HG02588 (cell line): ENCODE measurements at regions not wholly inside any gene's neighbourhood (a gene's known extent, or its start where the extent isn't known, plus 50 kb on each side); places are given as distances from the start of the nearest gene placed in this dataset.
A peak's percentile ranks its signal among the peaks of the same experiment; 100 is the strongest.

Source experiments
- ATAC-seq: cut with Tn5 transposase; IDR thresholded peaks from one replicate; pipeline ENCODE4 v1.9.1; 2021; ENCODE audit warnings: mild to moderate bottlenecking, moderate library complexity; ENCODE audit not compliant: unreplicated experiment

DNA sequence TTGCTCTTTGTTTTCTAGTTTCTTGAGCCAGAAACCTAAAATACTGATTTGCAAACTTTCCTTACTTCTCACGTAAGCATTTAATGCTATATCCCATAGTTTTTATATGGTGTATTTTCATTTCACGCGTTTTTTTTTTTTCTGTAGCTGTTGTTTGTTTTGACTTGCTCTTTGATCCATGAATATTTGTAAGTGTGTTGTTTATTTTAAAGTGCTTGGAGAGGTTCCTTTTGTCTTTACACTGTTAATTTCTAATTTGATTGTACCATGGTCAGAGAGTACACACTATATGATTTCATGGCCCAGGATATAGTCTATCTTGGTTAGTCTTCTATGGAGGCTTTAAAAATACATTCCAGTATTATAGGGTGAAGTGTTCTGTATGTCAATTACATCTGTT is 84.8 kb upstream of the RNF217 start:
- no peak for ATAC-seq

DNA sequence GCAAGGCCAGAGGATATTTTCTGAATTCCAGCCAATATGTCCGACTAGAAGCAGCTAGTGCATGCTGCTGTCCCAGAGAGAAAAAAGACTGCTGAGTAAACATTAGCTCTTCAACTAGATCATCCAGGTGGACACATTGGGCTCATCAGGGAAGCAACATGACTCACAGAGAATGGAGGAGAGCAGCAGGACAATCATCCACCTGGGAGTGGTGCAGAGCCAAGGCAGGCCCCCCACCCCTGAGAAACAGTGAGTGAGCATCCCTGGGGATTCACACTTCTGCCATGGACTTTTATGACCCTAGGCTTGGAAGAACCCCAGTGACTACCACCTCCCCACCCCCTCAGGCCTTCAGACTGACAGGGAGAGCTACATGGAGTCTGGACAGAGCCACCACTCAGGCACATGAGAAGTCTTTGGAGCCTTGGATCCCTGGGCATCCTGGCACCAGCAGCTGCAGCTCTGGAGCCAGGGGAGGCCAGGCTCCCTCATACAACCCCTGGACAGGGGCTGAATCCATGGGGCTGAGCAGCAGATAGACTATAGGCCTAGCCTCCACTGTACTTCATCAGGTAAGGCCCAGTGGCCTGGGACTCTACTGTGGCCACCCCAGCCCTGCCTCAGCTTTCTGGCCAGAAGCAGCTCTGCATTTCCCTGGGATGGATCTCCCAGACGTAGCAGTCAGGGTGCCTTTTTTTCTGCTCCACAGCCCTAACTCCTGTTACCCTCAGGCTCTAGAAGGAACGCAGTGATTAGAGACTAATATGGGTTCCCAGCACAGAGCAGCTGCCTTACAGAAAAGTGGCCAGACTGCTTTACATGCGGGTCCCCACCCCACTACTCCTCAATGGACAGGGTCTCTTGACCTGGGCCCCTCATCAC is 82.9 kb upstream of the RNF217 start:
- ATAC-seq, result no peak

DNA sequence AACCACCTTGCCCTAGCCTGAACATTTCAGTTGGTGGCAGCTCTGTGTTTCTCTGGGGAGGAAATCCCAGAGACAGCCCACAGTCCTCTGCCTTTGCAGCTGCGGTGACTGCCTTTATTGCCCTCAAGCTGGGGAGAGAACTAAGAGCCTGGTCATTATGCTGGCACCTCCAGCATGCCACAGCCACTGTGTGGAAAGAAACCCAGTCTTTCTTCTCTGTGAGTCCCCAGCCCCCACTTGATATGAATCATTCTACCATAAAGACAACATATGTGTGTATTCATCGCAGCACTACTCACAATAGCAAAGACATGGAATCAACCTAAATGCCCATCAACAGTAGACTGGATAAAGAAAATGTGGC is 82.3 kb upstream of the RNF217 start:
- no peak for ATAC-seq

DNA sequence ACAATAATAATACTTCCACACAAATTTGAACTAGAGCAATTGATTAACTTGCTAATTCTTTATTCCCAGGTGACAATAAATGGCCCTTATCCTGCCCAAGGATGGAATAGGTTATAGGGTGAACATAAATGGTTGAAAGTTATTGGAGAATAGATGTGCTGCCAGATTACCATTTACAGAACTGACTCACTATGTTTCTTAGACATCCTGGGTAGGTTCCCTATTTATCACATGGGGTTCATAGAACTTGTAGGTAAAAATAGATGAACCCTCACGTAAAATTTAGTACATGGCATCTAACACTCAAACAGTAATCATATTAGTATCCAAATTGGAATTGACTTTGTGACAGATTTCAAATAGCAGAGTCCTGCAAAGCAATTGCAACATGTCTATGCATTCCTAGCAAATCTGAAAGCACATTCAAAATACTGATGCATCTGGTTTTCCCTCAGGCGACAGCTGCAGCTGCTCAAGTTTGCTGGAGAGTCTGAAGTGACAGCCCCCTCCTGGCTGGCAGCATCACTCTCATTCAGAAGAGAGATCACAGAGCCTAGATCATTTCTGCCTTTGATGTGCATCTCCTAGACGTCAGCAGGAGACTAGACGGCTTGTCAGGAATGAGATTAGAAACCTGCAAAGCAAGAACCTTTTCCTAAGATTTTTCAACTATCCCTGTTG is 80.2 kb upstream of the RNF217 start:
- ATAC-seq, result peak; percentile 62

DNA sequence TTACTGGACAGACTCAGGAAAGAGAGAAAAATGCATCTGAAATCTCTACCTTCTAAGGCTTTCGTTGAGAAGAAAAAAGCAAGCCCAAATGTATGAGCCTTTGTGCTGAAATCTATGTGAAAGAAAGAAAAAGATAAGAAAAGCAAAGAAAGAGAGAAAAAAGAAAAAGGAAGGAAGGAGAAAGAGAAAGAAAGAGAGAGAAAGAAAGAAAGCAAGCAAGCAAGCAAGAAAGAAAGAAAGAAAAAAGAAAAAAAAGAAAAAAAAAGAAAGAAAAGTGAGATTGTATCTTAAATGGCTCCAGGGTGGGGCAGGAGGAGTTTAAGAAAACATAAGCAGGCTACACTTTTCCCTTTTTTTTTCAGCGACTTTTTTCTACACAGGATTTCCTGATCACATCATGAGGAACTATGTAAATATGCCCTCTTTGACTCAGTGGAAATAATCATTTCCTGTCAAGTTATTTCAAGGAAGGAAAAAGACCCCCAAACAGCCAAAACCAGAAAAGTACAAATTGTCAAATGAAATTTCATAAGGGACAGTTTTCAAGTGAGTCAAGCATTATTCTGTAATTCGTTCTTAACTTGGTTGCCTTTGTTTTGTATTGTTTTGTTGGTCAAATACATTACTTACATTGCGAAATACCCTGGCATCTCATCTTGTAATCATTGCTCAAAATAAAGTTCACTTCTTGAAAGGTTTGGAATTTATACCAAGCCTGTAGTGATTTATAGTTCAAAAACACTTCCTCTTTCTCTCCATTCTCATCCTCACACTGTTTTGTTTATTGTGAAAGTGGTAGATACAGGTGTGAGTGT is 79.5 kb upstream of the RNF217 start:
- no peak for ATAC-seq

DNA sequence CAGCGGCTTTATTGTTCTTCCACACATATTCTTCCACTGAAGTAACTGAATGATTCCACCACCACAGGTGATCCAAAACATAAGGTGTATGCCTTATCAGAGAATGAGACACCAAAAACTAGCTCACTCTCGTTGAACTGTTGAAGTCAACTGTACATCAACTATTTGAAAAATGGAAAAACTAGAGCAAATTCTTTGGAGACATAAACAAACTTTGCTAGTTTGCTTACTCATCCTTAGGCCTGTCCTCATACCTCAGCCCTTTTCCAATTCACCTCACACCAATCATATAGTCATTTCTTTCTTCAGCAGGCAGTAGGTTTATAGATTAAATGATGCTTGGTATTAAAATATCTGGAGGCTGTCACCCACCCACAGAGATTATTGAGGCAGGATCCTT is 77.1 kb upstream of the RNF217 start:
- ATAC-seq, result no peak

DNA sequence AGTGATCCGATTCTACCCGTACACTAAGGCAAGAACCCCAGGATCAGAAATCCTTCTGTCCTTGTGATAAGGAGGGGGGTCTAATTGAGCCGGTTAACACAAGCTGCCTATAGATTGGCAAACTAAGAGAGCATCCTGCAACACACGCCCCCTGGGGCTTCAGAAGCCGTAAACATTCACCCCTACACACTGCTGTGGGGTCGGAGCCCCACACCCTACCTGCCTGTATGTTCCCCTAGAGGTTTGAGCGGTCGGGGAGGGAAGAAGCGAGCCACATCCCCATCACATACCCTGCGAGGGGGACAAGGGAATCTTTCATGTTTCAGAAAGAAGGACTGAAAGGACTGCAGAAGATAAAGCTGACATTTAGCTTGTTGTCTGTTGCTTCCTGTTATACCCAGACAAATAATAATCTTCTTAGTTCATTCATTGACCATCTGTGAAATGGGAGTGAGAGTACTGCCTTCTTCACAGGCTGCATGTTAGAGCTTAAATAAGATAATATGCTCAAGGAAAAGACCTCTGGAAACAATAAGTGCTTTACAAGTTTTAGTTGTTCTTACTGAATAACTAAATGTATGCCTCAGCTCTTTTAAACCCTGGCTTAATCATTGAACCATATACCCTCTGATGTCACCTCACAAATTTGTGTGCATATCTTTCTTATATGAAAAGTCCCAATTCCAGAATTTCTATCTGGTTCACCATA is 74.2 kb upstream of the RNF217 start:
- peak; percentile 23 for ATAC-seq

DNA sequence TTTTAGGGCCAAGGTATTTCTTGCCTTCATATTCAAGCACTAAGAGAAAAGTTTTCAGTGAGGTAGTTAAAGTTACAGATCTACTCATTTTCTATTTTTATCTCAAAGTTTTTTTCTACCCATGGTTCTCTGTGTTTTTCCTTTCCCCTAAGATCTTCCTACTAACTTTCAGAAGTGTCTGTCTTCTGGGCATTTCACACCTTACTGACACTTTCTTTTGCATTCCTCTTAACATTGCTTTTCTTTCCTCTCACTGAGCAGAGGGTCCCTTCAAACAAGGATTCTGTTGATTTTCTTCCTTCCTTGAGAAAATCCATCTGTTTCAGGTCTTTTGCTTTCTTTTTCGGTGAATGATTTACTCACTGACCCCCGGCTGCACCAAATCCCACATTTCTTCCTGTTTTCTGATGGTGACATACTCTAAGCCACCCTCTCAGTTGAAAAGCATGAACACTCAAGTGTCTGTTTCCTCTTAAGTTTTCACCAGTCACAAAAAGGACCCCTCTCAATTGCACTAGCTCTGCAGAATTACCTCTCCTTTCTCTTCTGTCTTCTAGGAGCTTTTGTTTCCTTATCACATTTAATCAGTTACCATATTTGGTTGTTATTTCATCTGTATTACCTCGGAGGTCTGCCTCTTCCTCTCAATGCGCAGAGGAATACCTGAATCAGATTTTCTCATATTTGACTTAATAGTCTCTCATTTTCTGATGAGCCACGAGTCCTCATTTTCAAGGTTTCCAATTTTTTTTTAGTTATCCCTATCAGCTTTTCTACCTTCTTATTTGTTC is 73.5 kb upstream of the RNF217 start:
- peak; percentile 51 for ATAC-seq

DNA sequence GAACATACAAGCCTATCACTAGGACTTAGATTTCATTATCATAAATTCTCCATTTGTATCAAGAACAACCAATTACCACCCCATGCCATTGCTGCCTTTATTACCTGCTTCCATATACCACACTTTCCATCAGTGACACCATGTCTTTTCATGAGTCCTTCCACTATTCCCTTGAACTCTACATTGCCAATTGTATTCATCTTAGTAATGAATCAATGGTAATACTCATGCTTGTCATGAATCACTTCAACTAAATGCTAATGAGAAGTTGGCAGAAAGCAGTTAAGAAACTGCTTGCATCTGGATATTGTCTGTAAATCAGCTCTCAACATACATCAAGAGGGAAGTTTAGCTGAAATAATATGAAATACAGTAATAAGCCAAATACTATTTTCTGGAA is 61.2 kb upstream of the RNF217 start:
- no peak for ATAC-seq

DNA sequence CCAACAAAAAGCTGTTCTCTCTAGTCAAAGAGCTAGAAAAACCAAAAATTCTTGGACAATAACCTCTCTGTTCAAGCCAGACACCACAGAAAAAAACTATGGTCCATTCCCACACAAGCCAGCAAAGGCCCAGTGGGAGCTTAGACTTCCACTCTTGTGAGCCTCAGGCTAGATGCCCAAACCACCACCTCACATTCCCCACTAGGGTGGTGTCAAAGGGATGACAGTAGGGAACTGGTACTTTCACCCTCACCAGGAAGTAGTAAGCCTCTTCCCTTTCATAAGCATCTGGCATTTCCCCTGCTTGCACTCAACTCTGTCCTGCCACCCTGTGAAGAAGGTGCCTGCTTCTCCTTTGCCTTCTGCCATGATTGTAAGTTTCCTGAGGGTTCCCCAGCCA is 58.4 kb upstream of the RNF217 start:
- no peak for ATAC-seq

DNA sequence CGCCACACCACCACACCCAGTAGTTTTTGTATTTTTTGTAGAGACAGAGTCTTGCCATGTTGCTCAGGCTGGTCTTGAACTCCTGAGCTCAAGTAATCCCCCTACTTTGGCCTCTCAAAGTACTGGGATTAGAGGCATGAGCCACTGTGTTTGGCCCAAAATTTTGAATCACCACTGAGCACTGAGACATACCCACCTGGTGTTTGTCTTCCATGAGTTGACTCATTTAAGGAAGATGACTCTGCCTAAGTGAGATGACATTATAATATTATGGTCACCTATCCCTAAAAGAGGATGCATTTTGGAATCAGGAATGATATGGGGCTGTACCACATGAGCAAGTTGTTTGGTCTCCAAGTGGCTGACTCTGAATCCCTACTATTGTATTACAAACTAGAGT is 54.6 kb upstream of the RNF217 start:
- ATAC-seq, result no peak
